ENCODE measurements at regions not wholly inside any gene's neighbourhood (a gene's known extent, or its start where the extent isn't known, plus 50 kb on each side); places are given as distances from the start of the nearest gene placed in this dataset.

DNA sequence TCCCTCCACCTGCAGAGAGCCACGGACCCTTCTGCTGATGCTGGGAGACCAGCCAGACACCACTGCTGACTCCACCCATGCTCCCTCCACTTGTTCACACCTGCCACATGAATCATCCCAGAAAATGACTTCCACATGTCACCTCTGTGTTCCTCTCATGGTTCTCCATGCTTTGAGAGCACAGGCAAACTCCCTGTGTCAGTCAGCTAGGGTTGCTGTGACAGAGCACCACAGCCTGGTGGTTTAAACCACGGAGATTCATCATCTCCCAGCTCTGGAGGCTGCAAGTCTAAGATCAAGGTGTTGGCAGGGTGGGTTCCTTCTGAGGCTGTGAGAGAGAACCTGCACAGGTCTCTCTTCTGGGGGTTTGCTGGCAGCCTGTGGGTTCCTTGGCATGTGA is 381.4 kb downstream of the GADD45G start:
- Histone ChIP-seq H3K4me3 (ENCODE audit: extremely low read depth in 1 of 4, insufficient read depth in 2 of 4, low read depth in 3 of 4, low read length in 4 of 4) (no peak overlapping the region), H3K27ac (ENCODE audit: low read depth, low read length) (no peak overlapping the region), H3K23ac (ENCODE audit: insufficient read length) (no peak overlapping the region), H3K18ac (ENCODE audit: extremely low read depth, low read length) (no peak overlapping the region), H2BK12ac (ENCODE audit: low read depth, low read length) (0 out of 2 replicates have a peak overlapping the region, but pooled peaks have one; percentile 5), H2BK5ac (ENCODE audit: low read depth, low read length) (no peak overlapping the region), H3K79me1 (ENCODE audit: low read depth, low read length) (no peaks in the 10 kb centered on the region), H4K8ac (ENCODE audit: extremely low read depth, insufficient read depth, low read length) (peak overlapping the region; percentile 28; the same call in 1 of the 2 replicates), H3K79me2 (ENCODE audit: control insufficient read depth in 1 of 2, insufficient read depth in 2 of 2, low read length in 2 of 2) (no peaks in the 10 kb centered on the region), H2BK120ac (replicated peaks; ENCODE audit: low read depth, low read length) (no peak overlapping the region), H4K91ac (replicated peaks; ENCODE audit: insufficient read length, low read length) (no peak overlapping the region), H3K9ac (replicated peaks in 1 of 4; ENCODE audit: extremely low read depth in 1 of 4, low read depth in 3 of 4, low read length in 3 of 4) (no peak overlapping the region), H2AK5ac (ENCODE audit: low read depth, low read length) (no peak overlapping the region), H4K5ac (ENCODE audit: insufficient read length, low read depth, low read length) (no peak overlapping the region), H3K14ac (ENCODE audit: insufficient read length) (no peak overlapping the region), H2AFZ (ENCODE audit: low read length) (no peak overlapping the region), H3K9me3 (ENCODE audit: insufficient read depth in 2 of 2, low read depth in 1 of 2, low read length in 1 of 2) (peaks cover 6% of the 10 kb centered on the region in 2 experiments; a peak in 2 of 4 replicates), H3K4me2 (ENCODE audit: insufficient read depth in 1 of 2, low read depth in 2 of 2, low read length in 2 of 2) (no peak overlapping the region), H3K4ac (replicated peaks; ENCODE audit: insufficient read length, low read depth, low read length) (no peak overlapping the region), H3K56ac (replicated peaks; ENCODE audit: insufficient read length, low read depth, low read length) (no peak overlapping the region), H4K20me1 (replicated peaks in 1 of 2; ENCODE audit: control insufficient read depth in 1 of 2, insufficient read depth in 2 of 2, low read length in 2 of 2) (no peaks in the 10 kb centered on the region), H2BK20ac (ENCODE audit: low read length) (no peak overlapping the region), H3K36me3 (ENCODE audit: control insufficient read depth in 2 of 4, insufficient read depth in 4 of 4, low read length in 3 of 4) (no peaks in the 10 kb centered on the region), H3K4me1 (replicated peaks in 1 of 4; ENCODE audit: control insufficient read depth in 3 of 4, insufficient read depth in 4 of 4, low read length in 3 of 4) (no peaks in the 10 kb centered on the region), H2BK15ac (ENCODE audit: low read length) (no peak overlapping the region), H3K23me2 (ENCODE audit: low read depth, low read length) (no peaks in the 10 kb centered on the region), H3K27me3 (replicated peaks in 1 of 4; ENCODE audit: control insufficient read depth in 3 of 4, extremely low read depth in 1 of 4, insufficient read depth in 3 of 4, low read length in 3 of 4) (no peaks in the 10 kb centered on the region)
- ChIA-PET POLR2A (ENCODE audit: partially characterized antibody) (no interaction called here), CTCF (ENCODE audit: partially characterized antibody) (interaction anchor here (2.0 kb wide), 1 partner anchor 8 kb away, joined by 11 read pairs; no protein-coding TSS in a partner anchor)
- no peak for FAIRE-seq
- WGBS, 2 experiments (ENCODE audit: extremely low coverage in 1 of 2, insufficient coverage in 1 of 2, insufficient read length in 1 of 2, insufficient replicate concordance in 2 of 2, low coverage in 1 of 2, low lambda C conversion rate in 2 of 2, missing lambda C conversion rate in 1 of 2), result 86% methylated on average over 2 of the region's 2 CpGs; no CpG with 5 or more reads in 1 of the 2 experiments
- DNase-seq (ENCODE audit: low read depth in 1 of 2, low spot score in 2 of 2), result no peak
- TF ChIP-seq POLR2A (IDR thresholded peaks at IDR 0.05; ENCODE audit: control extremely low read depth in 1 of 2, low read depth in 2 of 2, low read length in 2 of 2), result no peak
- no peak for TF ChIP-seq CHD1 (IDR thresholded peaks at IDR 0.05; ENCODE audit: low read depth, low read length)
- TF ChIP-seq JUND (IDR thresholded peaks at IDR 0.05; ENCODE audit: low read length), result no peak
- TF ChIP-seq TAF1 (IDR thresholded peaks at IDR 0.05; ENCODE audit: low read depth, low read length), result no peak
- TF ChIP-seq CTBP2 (IDR thresholded peaks at IDR 0.05; ENCODE audit: borderline replicate concordance, insufficient read depth, insufficient read length, low read length), result no peak
- no peak for TF ChIP-seq HDAC6 (IDR thresholded peaks at IDR 0.05; ENCODE audit: low read depth, low read length)
- TF ChIP-seq KDM1A (IDR thresholded peaks at IDR 0.05; ENCODE audit: borderline replicate concordance, low read length), result no peak
- TF ChIP-seq CEBPB (IDR thresholded peaks at IDR 0.05; ENCODE audit: low read depth, low read length), result no peak
- no peak for TF ChIP-seq SIRT6 (IDR thresholded peaks at IDR 0.05; ENCODE audit: low read length)
- TF ChIP-seq YY1 (IDR thresholded peaks at IDR 0.05; ENCODE audit: low read depth, low read length), result no peak
- no peak for TF ChIP-seq TCF12 (IDR thresholded peaks at IDR 0.05; ENCODE audit: low read depth, low read length)
- no peak for TF ChIP-seq NRF1 (IDR thresholded peaks at IDR 0.05; ENCODE audit: low read depth, low read length)
- TF ChIP-seq SRF (IDR thresholded peaks at IDR 0.05; ENCODE audit: low read depth, low read length), result no peak
- no peak for TF ChIP-seq CBX8 (IDR thresholded peaks at IDR 0.05; ENCODE audit: borderline replicate concordance, low read depth, low read length)
- no peak for TF ChIP-seq RAD21 (IDR thresholded peaks at IDR 0.05 in 1 of 2, conservative IDR thresholded peaks at IDR 0.05 in 1 of 2; ENCODE audit: low read depth in 2 of 2, low read length in 2 of 2)
- no peak for TF ChIP-seq ASH2L (IDR thresholded peaks at IDR 0.05; ENCODE audit: low read length)
- TF ChIP-seq CHD2 (IDR thresholded peaks at IDR 0.05; ENCODE audit: low read length), result no peak

All from H1 (cell line).